Endothelial cell of umbilical vein (primary cell): ENCODE measurements at regions not wholly inside any gene's neighbourhood (a gene's known extent, or its start where the extent isn't known, plus 50 kb on each side); places are given as distances from the start of the nearest gene placed in this dataset.

Experiments
- BruUV-seq: library from RNA; stranded (reverse); fragments of 400-500 nt; replicated peaks from 2 replicates; lab custom pipeline; 2021; lab: Mats Ljungman, UMichigan
- CTCF ChIA-PET: fragments of 300-600, 350-600 bp; sonication (Branson Sonifier 250); formaldehyde crosslinking; loops from one replicate; lab custom pipeline; 2021; ENCODE audit warnings: antibody characterized with exemption, inconsistent platforms; lab: Charles Lee
- POLR2A ChIA-PET: fragments of 300-600, 350-600 bp; sonication (Branson Sonifier 250); formaldehyde crosslinking; loops from one replicate; lab custom pipeline; 2021; ENCODE audit warnings: antibody characterized with exemption, inconsistent platforms; lab: Charles Lee
- DNase-seq: peaks from one replicate; pipeline ENCODE4 v3.0.0-alpha.2; 2011; ENCODE audit warnings: low read depth, low spot score
- FAIRE-seq: peaks from 2 replicates; lab custom pipeline; 2011; peaks lifted over from hg19 to GRCh38; lab: Jason Lieb, UNC
- H2AFZ ChIP-seq: 2 replicates; pipeline ENCODE4 v1.6.0; 2012; ENCODE audit warnings: low read depth, low read length, control low read depth, inconsistent platforms
- H3K27ac ChIP-seq: 2 replicates; pipeline ENCODE4 v1.5.1; 2011; ENCODE audit warnings: low read depth, mild to moderate bottlenecking, control low read depth, low read length, moderate library complexity; ENCODE audit not compliant: insufficient read depth
- H3K27me3 ChIP-seq, 2 experiments: 2 replicates each; pipeline versions ENCODE4 v1.6.0 to v1.6.1; 2011; ENCODE audit warnings: low read length in 2 of 2, mixed read lengths in 1 of 2; ENCODE audit not compliant: control insufficient read depth in 2 of 2, insufficient read depth in 2 of 2
- H3K36me3 ChIP-seq, 2 experiments: 2 replicates in 1 of 2; 3 replicates in 1 of 2; pipeline ENCODE4 v1.5.1; 2011; ENCODE audit warnings: low read length in 2 of 2, mild to moderate bottlenecking in 1 of 2, moderate library complexity in 1 of 2; ENCODE audit not compliant: control insufficient read depth in 2 of 2, insufficient read depth in 2 of 2; ENCODE audit errors: extremely low read depth in 1 of 2
- H3K4me1 ChIP-seq: 3 replicates; pipeline ENCODE4 v1.5.1; 2011; ENCODE audit warnings: mild to moderate bottlenecking, low read length; ENCODE audit not compliant: control insufficient read depth, insufficient read depth; ENCODE audit errors: extremely low read depth
- H3K4me2 ChIP-seq: 2 replicates; pipeline ENCODE4 v1.6.1; 2011; ENCODE audit warnings: low read length, control low read depth, mixed read lengths; ENCODE audit not compliant: insufficient read depth
- H3K4me3 ChIP-seq, 3 experiments: fragments of 200-600 bp in 1 of 3; sonication (generic), shearing (Covaris generic) in 1 of 3; replicated peaks in 1 of 3; 2 replicates each; pipeline ENCODE4 v1.5.1; 2011 to 2016; ENCODE audit warnings: control low read depth in 3 of 3, low read length in 3 of 3, mild to moderate bottlenecking in 2 of 3, inconsistent platforms in 1 of 3, low read depth in 1 of 3, moderate library complexity in 1 of 3; ENCODE audit not compliant: insufficient read depth in 1 of 3
- H3K79me2 ChIP-seq: 2 replicates; pipeline ENCODE4 v1.6.0; 2012; ENCODE audit warnings: low read length, inconsistent platforms; ENCODE audit not compliant: control insufficient read depth, insufficient read depth
- H3K9ac ChIP-seq: replicated peaks from 2 replicates; pipeline ENCODE3; 2011; ENCODE audit warnings: low read length, control low read depth; ENCODE audit not compliant: insufficient read depth; ENCODE audit errors: extremely low read depth
- H3K9me1 ChIP-seq: replicated peaks from 3 replicates; pipeline ENCODE4 v1.6.0; 2011; ENCODE audit warnings: mild to moderate bottlenecking, low read length; ENCODE audit not compliant: control insufficient read depth, insufficient read depth; ENCODE audit errors: extremely low read depth
- H3K9me3 ChIP-seq: replicated peaks from 2 replicates; pipeline ENCODE4 v1.5.1; 2012; ENCODE audit warnings: low read length, inconsistent platforms; ENCODE audit not compliant: control insufficient read depth, insufficient read depth
- H4K20me1 ChIP-seq: replicated peaks from 2 replicates; pipeline ENCODE3; 2011; ENCODE audit warnings: mild to moderate bottlenecking, low read length; ENCODE audit not compliant: control insufficient read depth, insufficient read depth; ENCODE audit errors: extremely low read depth
- CTCF ChIP-seq, 2 donors: IDR thresholded peaks; 1 replicate in 1 of 2; 2 replicates in 1 of 2; pipeline ENCODE4 v1.5.1; 2011; ENCODE audit warnings: low read length in 2 of 2, mild to moderate bottlenecking in 2 of 2, moderate library complexity in 2 of 2, control low read depth in 1 of 2, inconsistent platforms in 1 of 2, low read depth in 1 of 2; ENCODE audit not compliant: insufficient read depth in 1 of 2; ENCODE audit errors: extremely low read depth in 1 of 2
- EZH2 ChIP-seq: IDR thresholded peaks from 2 replicates; pipeline ENCODE4 v1.6.1; 2012; ENCODE audit warnings: borderline replicate concordance, low read depth, mild to moderate bottlenecking, moderate library complexity, low read length, inconsistent platforms; ENCODE audit not compliant: severe bottlenecking
- FOS ChIP-seq: IDR thresholded peaks from 2 replicates; pipeline ENCODE4 v1.6.1; 2011; ENCODE audit warnings: mild to moderate bottlenecking, low read length, moderate library complexity, borderline replicate concordance; ENCODE audit not compliant: insufficient read depth
- GATA2 ChIP-seq: IDR thresholded peaks from 2 replicates; pipeline ENCODE4 v1.7.0; 2011; ENCODE audit warnings: low read depth, mild to moderate bottlenecking, moderate library complexity, mixed read lengths, low read length; ENCODE audit not compliant: insufficient read length, insufficient read depth
- JUN ChIP-seq: IDR thresholded peaks from 2 replicates; pipeline ENCODE4 v1.6.1; 2011; ENCODE audit warnings: borderline replicate concordance, low read depth; ENCODE audit not compliant: insufficient read length, insufficient read depth
- MAX ChIP-seq: IDR thresholded peaks from 2 replicates; pipeline ENCODE4 v1.6.1; 2011; ENCODE audit not compliant: insufficient read depth, insufficient read length
- MYC ChIP-seq: IDR thresholded peaks from one replicate; pipeline ENCODE4 v1.6.1; 2011; ENCODE audit warnings: mild to moderate bottlenecking, low read depth, low read length
- POLR2A ChIP-seq: IDR thresholded peaks from 2 replicates; pipeline ENCODE4 v1.6.1; 2012; ENCODE audit warnings: low read depth, mild to moderate bottlenecking, control low read depth, low read length
- POLR2AphosphoS5 ChIP-seq: IDR thresholded peaks from 2 replicates; pipeline ENCODE4 v1.6.1; 2012; ENCODE audit warnings: low read depth, mild to moderate bottlenecking, control low read depth, low read length, moderate library complexity; ENCODE audit not compliant: insufficient read depth
- dilution Hi-C: fragments of 300-500 bp; cut with MboI; formaldehyde crosslinking; loops from one replicate; pipeline ENCODE4 v1.15.0; 2019; ENCODE audit warnings: low sequenced_read_pairs; ENCODE audit not compliant: extremely low pct_ligation_motif_present
- intact Hi-C: fragments of 100-400 bp; cut with micrococcal nuclease; formaldehyde crosslinking; loops from one replicate; pipeline ENCODE4 v1.10.0; 2022

- Histone ChIP-seq H2AFZ (no peak overlapping the region), H3K9ac (no peak overlapping the region), H3K9me1 (no peaks in the 10 kb centered on the region), H3K4me1 (no peaks in the 10 kb centered on the region), H3K4me3 (no peak overlapping the region), H3K4me2 (no peak overlapping the region), H4K20me1 (no peaks in the 10 kb centered on the region), H3K9me3 (no peaks in the 10 kb centered on the region), H3K27ac (no peak overlapping the region), H3K36me3 (no peaks in the 10 kb centered on the region), H3K79me2 (no peaks in the 10 kb centered on the region), H3K27me3 (no peaks in the 10 kb centered on the region)
- no peak for FAIRE-seq
- ChIA-PET CTCF (no interaction called here), POLR2A (no interaction called here)
- DNase-seq: no peak
- dilution Hi-C loops (no loop called here), intact Hi-C loops (no loop called here)
- TF ChIP-seq CTCF (IDR thresholded peaks at IDR 0.05; ENCODE audit: extremely low read depth in 1 of 2, insufficient read depth in 1 of 2, low read depth in 1 of 2, low read length in 2 of 2) (no peak), POLR2AphosphoS5 (no peak)
- BruUV-seq: no TSS peak
Observed at GRCh38 chr6:141264101-141264500, 868.6 kb upstream of the GJE1 start.

GRCh38 chr6:141261672-141262060 is 871.1 kb upstream of the GJE1 start:
- Histone ChIP-seq H3K4me3 (no peak overlapping the region), H3K4me2 (no peak overlapping the region), H3K36me3 (no peaks in the 10 kb centered on the region), H3K27me3 (no peaks in the 10 kb centered on the region), H3K4me1 (no peaks in the 10 kb centered on the region), H3K79me2 (no peaks in the 10 kb centered on the region), H3K27ac (no peak overlapping the region), H3K9me3 (no peaks in the 10 kb centered on the region), H3K9ac (no peak overlapping the region), H4K20me1 (no peaks in the 10 kb centered on the region), H3K9me1 (no peaks in the 10 kb centered on the region), H2AFZ (no peak overlapping the region)
- CTCF ChIA-PET: interaction anchor here (1.1 kb wide), 1 partner anchor 17 kb away, joined by 3 read pairs; no protein-coding TSS in a partner anchor
- dilution Hi-C loops (no loop called here), intact Hi-C loops (no loop called here)
- FAIRE-seq: no peak
- TF ChIP-seq CTCF (IDR thresholded peaks at IDR 0.05; ENCODE audit: extremely low read depth in 1 of 2, insufficient read depth in 1 of 2, low read depth in 1 of 2, low read length in 2 of 2) (no peak), JUN (no peak), POLR2AphosphoS5 (no peak), GATA2 (no peak), FOS (no peak), POLR2A (no peak), EZH2 (no peak), MYC (no peak), MAX (no peak)
- DNase-seq: no peak
- BruUV-seq: no TSS peak
- POLR2A ChIA-PET: no interaction called here
